Karpas-422 (cell line): ENCODE measurements at regions not wholly inside any gene's neighbourhood (a gene's known extent, or its start where the extent isn't known, plus 50 kb on each side); places are given as distances from the start of the nearest gene placed in this dataset.

ENCODE experiments used
- DNase-seq: peaks from one replicate; pipeline ENCODE4 v3.0.0-alpha.2; 2015
- H2AFZ ChIP-seq: fragments of 200-600 bp; sonication (generic); 2 replicates; pipeline ENCODE4 v1.6.1; 2014; ENCODE audit warnings: antibody characterized with exemption, low read length, mixed read lengths
- H3K27ac ChIP-seq: fragments of 200-600 bp; sonication (generic); 2 replicates; pipeline ENCODE4 v1.5.1; 2014; ENCODE audit warnings: mild to moderate bottlenecking, low read length, moderate library complexity
- H3K27me3 ChIP-seq: fragments of 200-600 bp; sonication (generic); 2 replicates; pipeline ENCODE4 v1.6.1; 2014; ENCODE audit warnings: low read length, mixed read lengths
- H3K36me3 ChIP-seq: fragments of 200-600 bp; sonication (generic); 2 replicates; pipeline ENCODE4 v1.6.1; 2014; ENCODE audit warnings: low read length, mixed read lengths; ENCODE audit not compliant: insufficient read depth
- H3K4me1 ChIP-seq: fragments of 200-600 bp; sonication (generic); 2 replicates; pipeline ENCODE4 v1.6.1; 2014; ENCODE audit warnings: mild to moderate bottlenecking, low read length, mixed read lengths
- H3K4me2 ChIP-seq: fragments of 200-600 bp; sonication (generic); 2 replicates; pipeline ENCODE4 v1.6.1; 2014; ENCODE audit warnings: low read length, low read depth, mild to moderate bottlenecking; ENCODE audit not compliant: poor library complexity, severe bottlenecking
- H3K4me3 ChIP-seq: fragments of 200-600 bp; sonication (generic); 2 replicates; pipeline ENCODE4 v1.5.1; 2014; ENCODE audit warnings: mild to moderate bottlenecking, antibody characterized with exemption, low read length, mixed read lengths
- H3K79me2 ChIP-seq: fragments of 200-600 bp; sonication (generic); 2 replicates; pipeline ENCODE4 v1.6.1; 2014; ENCODE audit warnings: mild to moderate bottlenecking, low read length, mixed read lengths
- H3K9ac ChIP-seq: fragments of 200-600 bp; sonication (generic); 2 replicates; pipeline ENCODE4 v1.6.0; 2014; ENCODE audit warnings: low read length
- H3K9me2 ChIP-seq: fragments of 200-600 bp; sonication (generic), shearing (Covaris generic); replicated peaks from 2 replicates; pipeline ENCODE4 v1.6.0; 2014; ENCODE audit warnings: mild to moderate bottlenecking, low read length, moderate library complexity; ENCODE audit not compliant: insufficient read depth
- H3K9me3 ChIP-seq: fragments of 300-700, 200-600 bp; sonication (generic); 2 replicates; pipeline ENCODE4 v1.6.1; 2014; ENCODE audit warnings: low read length, mixed read lengths
- H4K20me1 ChIP-seq: fragments of 200-600 bp; sonication (generic); 2 replicates; pipeline ENCODE4 v1.6.1; 2014; ENCODE audit warnings: mild to moderate bottlenecking, antibody characterized with exemption, low read length, low read depth; ENCODE audit not compliant: insufficient read depth

DNA sequence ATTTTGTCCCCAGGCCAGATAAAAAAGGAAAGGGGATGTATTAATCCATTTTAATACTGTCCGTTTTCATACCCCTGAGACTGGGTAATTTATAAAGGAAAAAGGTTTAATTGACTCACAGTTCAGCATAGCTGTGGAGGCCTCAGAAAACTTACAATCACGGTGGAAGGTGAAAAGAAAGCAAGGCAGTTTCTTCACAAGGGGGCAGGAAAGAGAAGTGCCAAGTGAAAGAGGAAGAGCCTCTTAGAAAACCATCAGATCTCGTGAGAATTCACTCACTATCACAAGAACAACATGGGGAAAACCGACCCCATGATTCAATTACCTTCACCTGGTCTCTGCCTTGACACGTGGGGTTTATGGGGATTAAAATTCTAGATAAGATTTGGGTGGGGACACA lies 152.5 kb downstream of the IBTK start:
- H3K36me3 ChIP-seq, result no peaks in the 10 kb centered on the region
- H3K27me3 ChIP-seq, result no peaks in the 10 kb centered on the region
- peak; percentile 64 for DNase-seq
- H2AFZ ChIP-seq, result no peak overlapping the region
- H3K9me2 ChIP-seq, result no peaks in the 10 kb centered on the region
- H3K4me2 ChIP-seq, result no peak overlapping the region
- no peaks in the 10 kb centered on the region for H4K20me1 ChIP-seq
- no peak overlapping the region for H3K27ac ChIP-seq
- 0 out of 2 replicates have a peak, but pooled peaks cover 2% of the 10 kb centered on the region for H3K4me1 ChIP-seq
- H3K9ac ChIP-seq, result no peak overlapping the region
- H3K4me3 ChIP-seq, result no peak overlapping the region
- no peaks in the 10 kb centered on the region for H3K9me3 ChIP-seq
- no peaks in the 10 kb centered on the region for H3K79me2 ChIP-seq

- no peaks in the 10 kb centered on the region for H3K36me3 ChIP-seq
- no peaks in the 10 kb centered on the region for H3K27me3 ChIP-seq
- no peak overlapping the region for H3K27ac ChIP-seq
- no peak overlapping the region for H3K4me2 ChIP-seq
- no peak for DNase-seq
- no peak overlapping the region for H2AFZ ChIP-seq
- no peaks in the 10 kb centered on the region for H3K79me2 ChIP-seq
- H4K20me1 ChIP-seq, result no peaks in the 10 kb centered on the region
- no peak overlapping the region for H3K4me3 ChIP-seq
- H3K9ac ChIP-seq, result no peak overlapping the region
- H3K4me1 ChIP-seq, result peaks cover 2% of the 10 kb centered on the region; the same call in 1 of the 2 replicates
- no peaks in the 10 kb centered on the region for H3K9me3 ChIP-seq
- H3K9me2 ChIP-seq, result no peaks in the 10 kb centered on the region
These were observed 153.3 kb downstream of the IBTK start for GRCh38 chr6:82094166-82094806.

GRCh38 chr6:82088978-82089771 lies 158.4 kb downstream of the IBTK start:
- no peak overlapping the region for H3K4me2 ChIP-seq
- DNase-seq, result no peak
- no peak overlapping the region for H3K9ac ChIP-seq
- no peaks in the 10 kb centered on the region for H3K36me3 ChIP-seq
- no peak overlapping the region for H3K4me3 ChIP-seq
- H4K20me1 ChIP-seq, result no peaks in the 10 kb centered on the region
- no peaks in the 10 kb centered on the region for H3K9me2 ChIP-seq
- H2AFZ ChIP-seq, result no peak overlapping the region
- H3K27ac ChIP-seq, result no peak overlapping the region
- no peaks in the 10 kb centered on the region; the same call in 1 of the 2 replicates for H3K4me1 ChIP-seq
- H3K79me2 ChIP-seq, result no peaks in the 10 kb centered on the region
- no peaks in the 10 kb centered on the region for H3K27me3 ChIP-seq
- H3K9me3 ChIP-seq, result no peaks in the 10 kb centered on the region

GRCh38 chr6:82086944-82087343 lies 160.6 kb downstream of the IBTK start:
- H3K4me2 ChIP-seq, result no peak overlapping the region
- H3K79me2 ChIP-seq, result no peaks in the 10 kb centered on the region
- H3K4me3 ChIP-seq, result no peak overlapping the region
- H2AFZ ChIP-seq, result no peak overlapping the region
- no peaks in the 10 kb centered on the region for H3K36me3 ChIP-seq
- no peaks in the 10 kb centered on the region; the same call in 1 of the 2 replicates for H3K4me1 ChIP-seq
- no peak overlapping the region for H3K9ac ChIP-seq
- H3K9me3 ChIP-seq, result no peaks in the 10 kb centered on the region
- no peak overlapping the region for H3K27ac ChIP-seq
- no peaks in the 10 kb centered on the region for H4K20me1 ChIP-seq
- no peaks in the 10 kb centered on the region for H3K27me3 ChIP-seq
- H3K9me2 ChIP-seq, result no peaks in the 10 kb centered on the region
- no peak for DNase-seq

DNA sequence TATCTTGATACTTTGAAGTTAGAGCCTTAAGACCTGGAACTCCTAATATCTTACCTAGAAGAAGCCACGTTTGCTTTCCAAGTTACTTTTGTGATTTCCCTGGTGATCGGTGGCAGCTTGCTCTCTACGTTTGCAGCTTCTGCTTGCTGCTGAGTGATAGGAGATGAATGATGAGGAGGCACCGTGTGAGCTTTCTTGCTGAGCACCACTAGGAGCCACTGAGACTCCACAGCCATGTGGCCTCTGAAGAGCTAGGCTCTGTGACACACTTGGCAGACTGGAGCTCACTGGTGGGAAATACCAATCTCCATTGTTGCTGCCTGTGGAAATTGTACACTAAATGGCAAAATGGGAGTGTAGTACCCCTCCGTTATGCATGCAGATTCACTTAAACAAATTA lies 161.8 kb downstream of the IBTK start:
- H4K20me1 ChIP-seq, result no peaks in the 10 kb centered on the region
- H3K4me3 ChIP-seq, result no peak overlapping the region
- H3K27ac ChIP-seq, result no peak overlapping the region
- no peak overlapping the region for H2AFZ ChIP-seq
- H3K27me3 ChIP-seq, result no peaks in the 10 kb centered on the region
- H3K79me2 ChIP-seq, result no peaks in the 10 kb centered on the region
- no peak overlapping the region for H3K9ac ChIP-seq
- no peaks in the 10 kb centered on the region for H3K36me3 ChIP-seq
- H3K4me1 ChIP-seq, result no peaks in the 10 kb centered on the region; the same call in 1 of the 2 replicates
- no peaks in the 10 kb centered on the region for H3K9me3 ChIP-seq
- no peak overlapping the region for H3K4me2 ChIP-seq
- no peak for DNase-seq
- no peaks in the 10 kb centered on the region for H3K9me2 ChIP-seq

GRCh38 chr6:82084324-82084920 lies 163.1 kb downstream of the IBTK start:
- Histone ChIP-seq H3K4me1 (no peaks in the 10 kb centered on the region; the same call in 1 of the 2 replicates), H3K27ac (no peak overlapping the region), H3K9me2 (no peaks in the 10 kb centered on the region), H3K9me3 (no peaks in the 10 kb centered on the region), H3K36me3 (no peaks in the 10 kb centered on the region), H3K4me3 (no peak overlapping the region), H4K20me1 (no peaks in the 10 kb centered on the region), H2AFZ (no peak overlapping the region), H3K9ac (no peak overlapping the region), H3K4me2 (no peak overlapping the region), H3K27me3 (no peaks in the 10 kb centered on the region), H3K79me2 (no peaks in the 10 kb centered on the region)
- DNase-seq, result no peak

GRCh38 chr6:82083646-82084045 lies 163.9 kb downstream of the IBTK start:
- Histone ChIP-seq H4K20me1 (no peaks in the 10 kb centered on the region), H3K4me1 (no peaks in the 10 kb centered on the region), H3K4me3 (no peak overlapping the region), H2AFZ (no peak overlapping the region), H3K79me2 (no peaks in the 10 kb centered on the region), H3K9ac (no peak overlapping the region), H3K4me2 (no peak overlapping the region), H3K9me2 (no peaks in the 10 kb centered on the region), H3K36me3 (no peaks in the 10 kb centered on the region), H3K27ac (no peak overlapping the region), H3K9me3 (no peaks in the 10 kb centered on the region), H3K27me3 (no peaks in the 10 kb centered on the region)
- DNase-seq, result no peak

- H3K4me2 ChIP-seq, result no peak overlapping the region
- no peak overlapping the region for H3K27ac ChIP-seq
- DNase-seq, result no peak
- H3K9me2 ChIP-seq, result no peaks in the 10 kb centered on the region
- H2AFZ ChIP-seq, result no peak overlapping the region
- no peaks in the 10 kb centered on the region for H4K20me1 ChIP-seq
- no peaks in the 10 kb centered on the region for H3K27me3 ChIP-seq
- H3K4me1 ChIP-seq, result peaks cover 7% of the 10 kb centered on the region
- no peaks in the 10 kb centered on the region for H3K9me3 ChIP-seq
- H3K36me3 ChIP-seq, result no peaks in the 10 kb centered on the region
- no peak overlapping the region for H3K4me3 ChIP-seq
- H3K9ac ChIP-seq, result no peak overlapping the region
- H3K79me2 ChIP-seq, result no peaks in the 10 kb centered on the region
These were observed 166.8 kb downstream of the IBTK start for GRCh38 chr6:82080767-82081166.
